SKM-1 treated with dmso at 0.1 percent for 144 hours (cell line): ENCODE measurements at regions not wholly inside any gene's neighbourhood (a gene's known extent, or its start where the extent isn't known, plus 50 kb on each side); places are given as distances from the start of the nearest gene placed in this dataset.
"Not testable (repeated sequence)": the region's sequence is repeated elsewhere in the genome, so short reads cannot be mapped to it uniquely, and the experiment has no call there.

Experiments used
- DNase-seq: peaks from one replicate; lab custom pipeline; 2025; ENCODE audit not compliant: unreplicated experiment; lab: John Stamatoyannopoulos, UW

- DNase-seq: no peak
Observed at GRCh38 chr5:100249884-100250269, 285.3 kb upstream of the FAM174A start.

GRCh38 chr5:100249211-100249883 lies 285.8 kb upstream of the FAM174A start:
- no peak for DNase-seq

- DNase-seq: no peak
Observed at GRCh38 chr5:100232736-100233135, 302.4 kb upstream of the FAM174A start.

GRCh38 chr5:100188778-100189177 lies 346.4 kb upstream of the FAM174A start:
- no peak for DNase-seq

- no peak for DNase-seq
Observed at GRCh38 chr5:100188339-100188738, 346.8 kb upstream of the FAM174A start.

- no peak for DNase-seq
Observed at GRCh38 chr5:100186181-100186580, 349.0 kb upstream of the FAM174A start.

GRCh38 chr5:100182402-100182801 lies 352.8 kb upstream of the FAM174A start:
- DNase-seq: no peak

GRCh38 chr5:100175346-100175745 lies 359.8 kb upstream of the FAM174A start:
- no peak for DNase-seq

GRCh38 chr5:100165309-100165708 lies 369.9 kb upstream of the FAM174A start:
- DNase-seq: no peak

- no peak for DNase-seq
Observed at GRCh38 chr5:100161868-100162267, 373.3 kb upstream of the FAM174A start.

- no peak for DNase-seq
Observed at GRCh38 chr5:100157066-100157465, 378.1 kb upstream of the FAM174A start.

GRCh38 chr5:100148239-100148638 lies 386.9 kb upstream of the FAM174A start:
- no peak for DNase-seq

- DNase-seq: no peak
Observed at GRCh38 chr5:100142607-100143006, 392.6 kb upstream of the FAM174A start.

GRCh38 chr5:100131161-100131560 lies 404.0 kb upstream of the FAM174A start:
- DNase-seq: no peak

- no peak for DNase-seq
Observed at GRCh38 chr5:100130307-100130706, 404.9 kb upstream of the FAM174A start.

GRCh38 chr5:100119903-100120302 lies 415.3 kb upstream of the FAM174A start:
- DNase-seq: no peak

- DNase-seq: no peak
Observed at GRCh38 chr5:100110497-100110896, 424.7 kb upstream of the FAM174A start.

GRCh38 chr5:100108883-100109282 lies 426.3 kb upstream of the FAM174A start:
- no peak for DNase-seq

- DNase-seq: not testable (repeated sequence)
Observed at GRCh38 chr5:100103592-100104119, 431.5 kb upstream of the FAM174A start.

GRCh38 chr5:100101466-100101865 lies 433.7 kb upstream of the FAM174A start:
- DNase-seq: not testable (repeated sequence)

- DNase-seq: not testable (repeated sequence)
Observed at GRCh38 chr5:100096328-100096727, 438.8 kb upstream of the FAM174A start.

- DNase-seq: not testable (repeated sequence)
Observed at GRCh38 chr5:100080703-100081102, 454.5 kb upstream of the FAM174A start.

- DNase-seq: not testable (repeated sequence)
Observed at GRCh38 chr5:100079163-100079562, 456.0 kb upstream of the FAM174A start.
